Hematopoietic multipotent progenitor cell treated with erythropoietin and hydrocortisone succinate and interleukin-3 and kit ligand, for 4 days (in vitro differentiated cells): ENCODE measurements at regions not wholly inside any gene's neighbourhood (a gene's known extent, or its start where the extent isn't known, plus 50 kb on each side); places are given as distances from the start of the nearest gene placed in this dataset.

ENCODE experiments used
- DNase-seq: peaks from one replicate; pipeline ENCODE4 v3.0.0-alpha.2; 2015

- no peak for DNase-seq
Measured at GRCh38 chr16:80033783-80034468, 433.4 kb upstream of the MAF start.

- no peak for DNase-seq
Measured at GRCh38 chr16:80029761-80030481, 429.4 kb upstream of the MAF start.

GRCh38 chr16:80029381-80029630 is 428.8 kb upstream of the MAF start:
- DNase-seq = no peak

DNA sequence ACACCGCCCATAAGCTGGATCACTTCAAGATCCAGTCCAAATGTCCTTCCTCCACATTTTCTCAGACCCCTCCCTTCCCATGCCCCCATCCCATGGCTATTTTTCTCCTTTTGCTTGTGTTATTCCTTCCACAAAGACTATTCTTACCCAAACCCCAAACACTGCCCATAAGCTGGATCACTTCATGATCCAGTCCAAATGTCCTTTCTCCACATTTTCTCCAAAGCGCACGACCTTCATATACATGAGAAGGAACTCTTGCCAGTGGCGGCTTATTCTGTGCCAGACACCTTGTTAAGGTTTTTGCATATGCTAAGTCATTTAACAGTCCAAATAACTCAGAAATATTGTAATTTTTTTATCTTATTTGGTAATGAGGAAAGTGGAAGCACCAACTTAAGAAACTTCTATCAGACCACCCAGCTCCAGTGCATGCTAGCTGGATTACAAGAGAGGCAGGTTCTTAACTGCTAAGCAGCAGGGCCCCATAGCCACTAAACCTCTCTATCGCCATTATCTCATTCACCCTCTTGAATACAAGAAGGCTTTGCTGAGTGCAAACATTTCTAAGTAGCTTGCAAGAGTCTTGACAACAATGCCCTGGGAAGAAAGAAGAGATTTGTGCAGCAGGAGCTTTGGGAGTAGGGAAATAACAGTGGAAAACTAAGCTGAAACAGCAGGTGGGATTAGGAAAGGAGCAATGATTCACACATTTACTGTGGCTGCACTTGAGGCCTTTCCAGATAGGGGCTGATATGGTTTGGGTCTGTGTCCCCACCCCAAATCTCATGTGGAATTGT is 428.2 kb upstream of the MAF start:
- DNase-seq = no peak

- DNase-seq = peak; percentile 79
Measured at GRCh38 chr16:80027007-80027965, 426.7 kb upstream of the MAF start.

DNA sequence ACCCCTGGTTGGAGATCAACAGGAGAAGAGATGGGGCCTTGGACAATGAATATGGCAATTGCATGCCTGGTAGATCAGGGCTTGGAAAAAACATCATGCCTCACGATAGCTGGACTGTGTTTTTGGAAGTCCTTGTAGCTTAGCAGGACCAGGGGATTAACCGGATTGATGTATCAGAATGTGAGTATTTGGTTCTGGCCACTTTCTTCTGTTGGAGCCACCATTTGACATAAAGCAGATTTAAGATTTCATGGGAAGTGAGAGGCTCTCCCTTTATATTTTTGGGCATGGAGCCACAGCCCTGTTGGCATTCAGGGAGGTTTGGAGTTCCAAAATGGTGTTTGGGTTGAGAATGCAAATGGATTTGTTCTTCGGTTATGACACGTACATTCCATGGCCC is 424.7 kb upstream of the MAF start:
- no peak for DNase-seq

GRCh38 chr16:80024443-80024842 is 423.9 kb upstream of the MAF start:
- DNase-seq = no peak

GRCh38 chr16:80023865-80024264 is 423.3 kb upstream of the MAF start:
- DNase-seq = no peak

DNA sequence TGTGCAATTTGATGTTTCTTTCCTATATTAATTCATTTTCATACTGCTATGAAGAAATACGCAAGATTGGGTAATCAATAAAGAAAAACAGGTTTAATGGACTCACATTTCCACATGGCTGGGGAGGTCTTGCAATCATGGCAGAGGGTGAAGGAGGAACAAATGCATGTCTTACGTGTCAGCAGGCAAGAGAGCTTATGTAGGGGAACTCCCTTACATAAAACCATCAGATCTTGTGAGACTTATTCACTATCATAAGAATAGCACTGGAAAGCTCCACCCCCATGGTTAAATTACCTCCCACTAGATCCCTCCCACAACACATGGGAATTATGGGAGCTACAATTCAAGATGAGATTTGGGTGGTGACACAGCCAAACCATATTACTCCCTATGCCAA is 418.9 kb upstream of the MAF start:
- no peak for DNase-seq

DNA sequence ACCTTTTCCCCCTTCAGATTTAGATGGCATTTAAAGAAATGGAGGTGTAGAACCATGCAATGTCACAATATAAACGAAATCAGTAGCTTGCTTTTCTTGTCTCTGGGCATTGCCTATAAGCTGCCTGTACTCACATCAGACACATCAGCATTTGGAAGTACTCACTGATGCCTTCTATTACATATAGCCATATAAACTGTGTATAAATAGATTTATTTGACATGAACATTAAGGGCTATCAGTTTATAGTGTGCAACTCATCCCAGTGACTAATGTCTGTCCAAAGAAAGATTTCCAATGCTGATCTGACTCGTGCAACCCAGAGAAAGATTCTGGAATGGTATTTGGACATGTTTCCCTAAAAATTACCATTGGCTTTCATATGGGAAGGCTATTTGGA is 417.9 kb upstream of the MAF start:
- DNase-seq = no peak

GRCh38 chr16:80016731-80017326 is 416.3 kb upstream of the MAF start:
- DNase-seq = no peak

GRCh38 chr16:80015566-80015965 is 415.0 kb upstream of the MAF start:
- no peak for DNase-seq

GRCh38 chr16:80014241-80014939 is 413.9 kb upstream of the MAF start:
- no peak for DNase-seq

GRCh38 chr16:80012586-80012985 is 412.0 kb upstream of the MAF start:
- no peak for DNase-seq

GRCh38 chr16:80009971-80010659 is 409.6 kb upstream of the MAF start:
- DNase-seq = no peak

GRCh38 chr16:80008857-80009256 is 408.3 kb upstream of the MAF start:
- DNase-seq = no peak

DNA sequence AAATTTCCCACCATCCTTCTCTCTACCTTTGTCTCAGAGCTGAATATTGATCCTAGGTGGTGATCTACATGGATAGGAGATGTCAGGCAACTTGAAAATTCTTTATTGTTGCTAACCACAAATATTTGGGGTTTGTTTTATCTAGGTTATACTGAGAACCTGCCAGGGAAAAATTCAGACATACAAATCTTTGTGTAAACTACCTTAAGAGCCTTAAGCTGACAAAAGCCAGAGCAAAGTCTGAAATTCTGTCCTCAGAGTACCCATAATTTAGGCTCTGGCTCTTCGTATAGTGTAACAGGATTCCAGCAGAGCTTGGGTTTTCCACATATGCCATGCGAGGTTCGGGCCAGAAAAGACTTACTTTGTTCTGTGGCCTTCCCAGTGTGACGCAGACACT is 406.7 kb upstream of the MAF start:
- no peak for DNase-seq

DNA sequence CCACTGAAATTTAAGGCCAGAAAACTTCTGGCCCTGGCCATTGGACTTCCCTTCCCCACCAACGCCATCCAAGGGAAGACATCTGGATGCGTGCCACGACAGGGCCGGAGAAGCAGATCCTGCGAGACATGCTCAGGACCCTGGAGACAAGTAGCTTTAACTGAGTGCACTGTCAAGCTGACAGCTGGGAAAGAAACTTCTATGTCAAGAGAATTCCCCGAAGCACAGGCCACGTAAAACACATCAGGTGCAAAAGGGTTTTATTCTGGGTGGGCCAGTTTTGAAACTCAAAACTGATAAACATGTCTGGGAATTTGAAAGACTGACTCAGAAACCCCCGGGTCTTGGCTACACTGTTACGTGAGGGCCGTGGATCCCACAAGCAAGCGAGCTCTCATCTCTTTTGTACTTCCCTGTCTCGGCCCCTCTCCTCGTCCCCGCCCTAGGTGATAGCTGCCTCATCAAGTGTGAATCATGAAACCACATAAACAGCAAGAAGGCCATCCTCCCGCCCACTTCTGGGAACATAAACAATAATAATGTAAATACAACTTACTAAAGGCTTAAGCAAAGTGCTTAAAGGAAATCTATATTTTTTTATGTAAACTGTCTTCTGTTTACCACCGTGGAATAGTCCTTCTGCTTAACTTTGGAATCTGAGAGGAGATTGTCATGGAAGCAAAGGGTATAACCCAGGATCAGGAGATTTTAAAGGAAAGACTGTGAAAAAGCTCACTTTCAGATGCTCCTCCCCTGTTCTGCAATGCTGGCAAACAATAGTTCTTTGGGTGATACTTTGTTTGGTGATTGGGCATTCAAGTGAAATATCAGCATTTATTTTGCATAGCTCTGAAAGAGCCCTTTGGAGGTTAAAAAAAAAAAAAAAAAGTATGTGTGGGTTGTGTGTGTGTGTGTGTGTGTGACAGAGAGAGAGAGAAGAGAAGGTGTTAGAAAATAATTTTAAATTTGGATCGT is 406.0 kb upstream of the MAF start:
- DNase-seq = peak; percentile 8

- DNase-seq = no peak
Measured at GRCh38 chr16:80004113-80004512, 403.6 kb upstream of the MAF start.

GRCh38 chr16:80002261-80002660 is 401.7 kb upstream of the MAF start:
- DNase-seq = no peak
